ENCODE measurements at regions not wholly inside any gene's neighbourhood (a gene's known extent, or its start where the extent isn't known, plus 50 kb on each side); places are given as distances from the start of the nearest gene placed in this dataset.

GRCh38 chr13:62357887-62358645, 942.4 kb upstream of the PCDH20 start:
- no peak overlapping the region for H3K4me3 ChIP-seq (ENCODE audit: low read depth in 1 of 3, low read length in 3 of 3)
- no peak overlapping the region for H3K9ac ChIP-seq (ENCODE audit: low read depth in 1 of 2, low read length in 2 of 2)
- no peaks in the 10 kb centered on the region for H3K36me3 ChIP-seq (ENCODE audit: control insufficient read depth in 4 of 4, insufficient read depth in 3 of 4, low read depth in 1 of 4, low read length in 3 of 4)
- H3K9me3 ChIP-seq (ENCODE audit: control insufficient read depth in 4 of 4, low read length in 3 of 4) = no peaks in the 10 kb centered on the region
- H3K4me1 ChIP-seq (ENCODE audit: control insufficient read depth in 4 of 4, insufficient read depth in 4 of 4, low read length in 3 of 4) = no peaks in the 10 kb centered on the region
- 25% methylated on average over 2 of the region's 2 CpGs for whole genome bisulfite sequencing
- TF ChIP-seq RAD21 (IDR thresholded peaks at IDR 0.05) (peak; percentile 45 to 48), MAX (IDR thresholded peaks at IDR 0.05) (no peak), YY1 (IDR thresholded peaks at IDR 0.05) (no peak), RXRA (IDR thresholded peaks at IDR 0.05) (no peak), CTCF (IDR thresholded peaks at IDR 0.05; ENCODE audit: low read depth, low read length, missing input control) (no peak), FOXA1 (IDR thresholded peaks at IDR 0.05) (no peak)
- H3K27me3 ChIP-seq (ENCODE audit: control insufficient read depth in 4 of 4, insufficient read depth in 4 of 4, low read length in 3 of 4) = no peaks in the 10 kb centered on the region
- no peak for DNase-seq (ENCODE audit: low spot score)
- no peak overlapping the region for H3K27ac ChIP-seq (ENCODE audit: low read depth in 1 of 2, low read length in 2 of 2)

GRCh38 chr13:62356977-62357376, 941.3 kb upstream of the PCDH20 start:
- WGBS = 35% methylated on average over 1 of the region's 1 CpG
- Histone ChIP-seq H3K4me1 (ENCODE audit: control insufficient read depth in 4 of 4, insufficient read depth in 4 of 4, low read length in 3 of 4) (no peaks in the 10 kb centered on the region), H3K36me3 (ENCODE audit: control insufficient read depth in 4 of 4, insufficient read depth in 3 of 4, low read depth in 1 of 4, low read length in 3 of 4) (no peaks in the 10 kb centered on the region), H3K4me3 (ENCODE audit: low read depth in 1 of 3, low read length in 3 of 3) (no peak overlapping the region), H3K27me3 (ENCODE audit: control insufficient read depth in 4 of 4, insufficient read depth in 4 of 4, low read length in 3 of 4) (no peaks in the 10 kb centered on the region), H3K9me3 (ENCODE audit: control insufficient read depth in 4 of 4, low read length in 3 of 4) (no peaks in the 10 kb centered on the region), H3K27ac (ENCODE audit: low read depth in 1 of 2, low read length in 2 of 2) (no peak overlapping the region), H3K9ac (ENCODE audit: low read depth in 1 of 2, low read length in 2 of 2) (no peak overlapping the region)
- no peak for DNase-seq (ENCODE audit: low spot score)
- TF ChIP-seq MAX (IDR thresholded peaks at IDR 0.05) (no peak), SP1 (IDR thresholded peaks at IDR 0.05) (no peak), NR2F2 (IDR thresholded peaks at IDR 0.05) (no peak)

- no peak for DNase-seq (ENCODE audit: low spot score)
- no peak for TF ChIP-seq YY1 (IDR thresholded peaks at IDR 0.05)
- no peak for TF ChIP-seq FOXA1 (IDR thresholded peaks at IDR 0.05)
- no peak for TF ChIP-seq REST (IDR thresholded peaks at IDR 0.05)
- TF ChIP-seq EGR1 (IDR thresholded peaks at IDR 0.05; ENCODE audit: low read depth in 2 of 2) = no peak
- TF ChIP-seq JUND (IDR thresholded peaks at IDR 0.05) = no peak
- TF ChIP-seq HNF4G (IDR thresholded peaks at IDR 0.05) = no peak
- no peak for TF ChIP-seq SP1 (IDR thresholded peaks at IDR 0.05)
- no peak for TF ChIP-seq GABPA (IDR thresholded peaks at IDR 0.05 in 1 of 2, conservative IDR thresholded peaks at IDR 0.05 in 1 of 2)
- TF ChIP-seq ATF3 (IDR thresholded peaks at IDR 0.05) = no peak
- TF ChIP-seq NR2F2 (IDR thresholded peaks at IDR 0.05) = no peak
- no peak for TF ChIP-seq MAX (IDR thresholded peaks at IDR 0.05)
- TF ChIP-seq CTCF (IDR thresholded peaks at IDR 0.05; ENCODE audit: low read depth, low read length, missing input control) = no peak
- no peak for TF ChIP-seq TAF1 (conservative IDR thresholded peaks at IDR 0.05)
- no peak for TF ChIP-seq FOXA2 (IDR thresholded peaks at IDR 0.05)
Observed at GRCh38 chr13:62337109-62337880, 921.6 kb upstream of the PCDH20 start.

More at GRCh38 chr13:62337109-62337880, 921.6 kb upstream of the PCDH20 start:
- H3K27ac ChIP-seq (ENCODE audit: low read depth in 1 of 2, low read length in 2 of 2) = no peak overlapping the region
- no peaks in the 10 kb centered on the region for H3K9me3 ChIP-seq (ENCODE audit: control insufficient read depth in 4 of 4, low read length in 3 of 4)
- WGBS = 41% methylated on average over 2 of the region's 2 CpGs
- no peak overlapping the region for H3K4me3 ChIP-seq (ENCODE audit: low read depth in 1 of 3, low read length in 3 of 3)
- H3K9ac ChIP-seq (ENCODE audit: low read depth in 1 of 2, low read length in 2 of 2) = no peak overlapping the region
- no peaks in the 10 kb centered on the region for H3K4me1 ChIP-seq (ENCODE audit: control insufficient read depth in 4 of 4, insufficient read depth in 4 of 4, low read length in 3 of 4)
- no peaks in the 10 kb centered on the region for H3K36me3 ChIP-seq (ENCODE audit: control insufficient read depth in 4 of 4, insufficient read depth in 3 of 4, low read depth in 1 of 4, low read length in 3 of 4)
- H3K27me3 ChIP-seq (ENCODE audit: control insufficient read depth in 4 of 4, insufficient read depth in 4 of 4, low read length in 3 of 4) = no peaks in the 10 kb centered on the region

Measured in liver (tissue), 8 donors.